WI38 (cell line): ENCODE measurements at regions not wholly inside any gene's neighbourhood (a gene's known extent, or its start where the extent isn't known, plus 50 kb on each side); places are given as distances from the start of the nearest gene placed in this dataset.
"Not testable (repeated sequence)": the region's sequence is repeated elsewhere in the genome, so short reads cannot be mapped to it uniquely, and the experiment has no call there.

Source experiments
- H3K4me3 ChIP-seq: 2 replicates; pipeline ENCODE4 v1.5.1; 2011; ENCODE audit warnings: low read depth, mild to moderate bottlenecking, control low read depth, low read length
- CTCF ChIP-seq: IDR thresholded peaks from 2 replicates; pipeline ENCODE4 v1.5.1; 2012; ENCODE audit warnings: low read depth, mild to moderate bottlenecking, control low read depth, low read length

GRCh38 chr2:234556848-234557573 is 60.1 kb upstream of the ARL4C start:
- no peak overlapping the region for H3K4me3 ChIP-seq
- no peak for TF ChIP-seq CTCF

GRCh38 chr2:234555616-234556249 is 58.9 kb upstream of the ARL4C start:
- TF ChIP-seq CTCF = no peak
- H3K4me3 ChIP-seq = no peak overlapping the region

- H3K4me3 ChIP-seq = no peak overlapping the region
- TF ChIP-seq CTCF = no peak
Measured at GRCh38 chr2:234555161-234555560, 58.3 kb upstream of the ARL4C start.

- H3K4me3 ChIP-seq = not testable (repeated sequence)
Measured at GRCh38 chr2:234553223-234553622, 56.3 kb upstream of the ARL4C start.

GRCh38 chr2:234550511-234551107 is 53.7 kb upstream of the ARL4C start:
- peak; percentile 85 for TF ChIP-seq CTCF

GRCh38 chr2:234550056-234550455 is 53.2 kb upstream of the ARL4C start:
- H3K4me3 ChIP-seq = no peak overlapping the region
- no peak for TF ChIP-seq CTCF

More at GRCh38 chr2:234550511-234551107, 53.7 kb upstream of the ARL4C start:
- no peak overlapping the region for H3K4me3 ChIP-seq

GRCh38 chr2:234548695-234549420 is 52.0 kb upstream of the ARL4C start:
- no peak for TF ChIP-seq CTCF
- no peak overlapping the region for H3K4me3 ChIP-seq
